WI38 (cell line): ENCODE measurements at regions not wholly inside any gene's neighbourhood (a gene's known extent, or its start where the extent isn't known, plus 50 kb on each side); places are given as distances from the start of the nearest gene placed in this dataset.

Experiments used
- H3K4me3 ChIP-seq: 2 replicates; pipeline ENCODE4 v1.5.1; 2011; ENCODE audit warnings: low read depth, mild to moderate bottlenecking, control low read depth, low read length
- TF ChIP-seq, protein P1 (sequence below): IDR thresholded peaks from 2 replicates; pipeline ENCODE4 v1.5.1; 2012; ENCODE audit warnings: low read depth, mild to moderate bottlenecking, control low read depth, low read length

DNA sequence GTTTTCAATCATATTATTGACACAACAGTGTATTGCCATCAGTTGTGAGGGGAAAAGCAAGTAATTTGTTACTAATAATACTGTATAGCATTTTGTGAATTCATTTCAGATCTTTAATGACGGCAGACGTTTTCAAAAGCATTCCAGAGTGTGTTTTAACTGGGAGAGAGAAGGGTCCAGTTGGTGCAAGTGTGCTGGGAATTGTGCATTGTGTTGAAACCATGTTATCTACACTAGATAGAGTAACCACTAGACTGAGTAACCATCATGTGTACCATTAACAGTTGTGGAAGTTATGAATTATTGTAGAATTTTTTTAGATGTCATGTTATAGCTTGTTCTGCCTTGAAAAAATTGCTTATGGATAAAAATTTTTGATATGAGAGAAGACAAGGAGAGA is 104.5 kb upstream of the VEGFC start:
- TF ChIP-seq, protein P1, sequence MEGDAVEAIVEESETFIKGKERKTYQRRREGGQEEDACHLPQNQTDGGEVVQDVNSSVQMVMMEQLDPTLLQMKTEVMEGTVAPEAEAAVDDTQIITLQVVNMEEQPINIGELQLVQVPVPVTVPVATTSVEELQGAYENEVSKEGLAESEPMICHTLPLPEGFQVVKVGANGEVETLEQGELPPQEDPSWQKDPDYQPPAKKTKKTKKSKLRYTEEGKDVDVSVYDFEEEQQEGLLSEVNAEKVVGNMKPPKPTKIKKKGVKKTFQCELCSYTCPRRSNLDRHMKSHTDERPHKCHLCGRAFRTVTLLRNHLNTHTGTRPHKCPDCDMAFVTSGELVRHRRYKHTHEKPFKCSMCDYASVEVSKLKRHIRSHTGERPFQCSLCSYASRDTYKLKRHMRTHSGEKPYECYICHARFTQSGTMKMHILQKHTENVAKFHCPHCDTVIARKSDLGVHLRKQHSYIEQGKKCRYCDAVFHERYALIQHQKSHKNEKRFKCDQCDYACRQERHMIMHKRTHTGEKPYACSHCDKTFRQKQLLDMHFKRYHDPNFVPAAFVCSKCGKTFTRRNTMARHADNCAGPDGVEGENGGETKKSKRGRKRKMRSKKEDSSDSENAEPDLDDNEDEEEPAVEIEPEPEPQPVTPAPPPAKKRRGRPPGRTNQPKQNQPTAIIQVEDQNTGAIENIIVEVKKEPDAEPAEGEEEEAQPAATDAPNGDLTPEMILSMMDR: no peak
- no peak overlapping the region for H3K4me3 ChIP-seq

DNA sequence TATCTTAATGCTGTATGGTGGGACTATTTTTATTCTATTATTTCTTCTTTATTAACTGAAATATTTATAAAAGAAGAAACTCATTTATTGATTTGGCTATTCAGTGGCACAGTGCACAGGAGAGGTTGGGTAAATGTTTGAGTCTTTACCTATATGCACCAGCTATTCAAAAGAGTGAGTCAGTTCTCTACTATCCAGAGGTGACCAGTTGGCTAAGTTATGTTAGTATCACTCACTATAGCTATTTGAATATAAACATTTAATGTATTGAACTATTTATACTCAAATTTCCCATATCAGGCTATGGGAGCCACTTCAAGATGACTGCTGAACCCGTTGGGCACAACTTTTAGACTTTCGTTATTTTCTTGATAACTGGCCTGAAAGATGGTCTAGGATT is 106.1 kb upstream of the VEGFC start:
- TF ChIP-seq, protein P1: no peak
- H3K4me3 ChIP-seq: no peak overlapping the region

DNA sequence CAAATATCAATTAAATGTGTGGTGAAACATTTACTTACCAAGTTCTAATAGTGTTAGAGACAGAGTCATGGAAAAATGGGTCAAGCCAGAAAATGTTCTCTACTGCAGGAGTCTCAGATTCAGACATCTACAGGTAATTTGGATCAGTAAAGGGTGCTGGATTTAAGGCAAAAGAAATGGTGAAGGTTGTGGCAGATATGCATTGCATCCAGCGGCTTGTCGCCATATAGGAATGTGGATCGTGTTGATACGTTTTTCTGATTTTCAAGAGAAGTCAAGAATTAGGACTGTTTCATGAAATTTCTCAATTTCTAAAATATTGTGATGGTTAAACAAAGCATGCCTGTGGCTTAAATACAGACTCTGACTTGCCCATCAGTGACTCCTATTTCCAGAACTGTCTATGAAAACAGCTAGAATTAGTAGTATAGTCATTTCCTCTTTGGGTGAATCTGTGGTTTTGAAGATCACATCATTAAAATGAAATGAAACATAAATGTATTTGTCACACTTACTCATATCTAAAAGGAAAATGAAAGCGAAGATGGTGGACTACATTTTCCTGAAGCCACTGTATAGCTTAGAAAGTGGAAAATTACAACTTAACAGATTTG is 110.1 kb upstream of the VEGFC start:
- H3K4me3 ChIP-seq: peak overlapping the region; percentile 1; the same call in 1 of the 2 replicates
- TF ChIP-seq, protein P1: no peak

DNA sequence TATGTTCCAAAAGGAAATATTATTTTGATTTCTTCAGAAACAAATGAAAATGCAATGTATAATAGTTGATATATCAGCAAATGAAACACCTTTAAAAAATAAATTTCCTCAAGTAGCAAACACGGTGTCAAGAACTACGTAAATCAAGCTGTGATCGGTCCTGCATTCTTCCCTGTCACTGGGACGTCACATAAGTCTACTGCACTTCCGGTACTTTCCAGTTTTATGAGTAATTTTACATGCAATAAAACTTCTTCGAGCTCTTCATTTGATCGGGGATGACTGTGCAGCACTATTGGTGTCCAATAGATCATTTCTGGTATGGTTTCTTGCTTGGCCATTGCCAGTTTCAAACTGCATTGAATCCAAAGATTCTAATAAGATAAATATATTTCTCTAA is 114.0 kb upstream of the VEGFC start:
- no peak overlapping the region for H3K4me3 ChIP-seq
- TF ChIP-seq, protein P1: no peak

DNA sequence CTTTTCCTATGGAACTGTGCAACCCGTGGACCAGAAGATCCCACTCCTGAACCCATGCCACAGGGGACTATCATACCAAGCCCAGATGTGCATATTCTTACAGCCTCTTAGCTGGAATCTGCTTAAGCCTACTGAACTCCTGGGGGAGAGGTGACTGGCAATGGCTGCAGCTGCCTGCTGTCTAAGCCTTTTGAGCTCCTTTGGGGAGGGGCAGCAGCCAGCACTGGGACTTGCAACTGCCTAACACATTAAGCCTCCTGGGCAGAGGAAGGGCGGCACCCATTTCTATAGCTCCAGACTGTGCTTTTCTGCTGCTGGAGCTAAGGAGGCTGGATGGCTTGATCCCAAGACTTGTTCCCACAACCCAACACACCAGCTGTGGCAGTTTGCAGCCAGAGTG is 117.9 kb upstream of the VEGFC start:
- TF ChIP-seq, protein P1: no peak
- H3K4me3 ChIP-seq: no peak overlapping the region

DNA sequence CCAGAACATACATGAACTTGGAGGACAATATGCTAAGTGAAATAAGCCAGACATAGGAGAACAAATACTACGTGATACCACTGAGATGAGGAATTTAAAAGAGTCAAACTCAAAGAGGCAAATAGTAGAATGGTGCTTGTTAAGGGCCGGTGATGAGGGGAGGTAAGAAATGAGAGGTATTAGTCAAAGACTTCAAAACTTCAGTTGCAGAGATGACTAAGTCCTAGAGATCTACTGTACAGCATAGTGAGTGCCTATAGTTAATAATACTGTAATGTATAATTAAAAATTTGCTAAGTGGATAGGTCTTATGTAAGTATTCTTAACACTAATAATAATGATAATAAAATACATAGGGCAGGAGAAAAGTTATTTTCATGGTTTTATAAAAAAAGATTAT is 126.9 kb upstream of the VEGFC start:
- no peak overlapping the region for H3K4me3 ChIP-seq
- TF ChIP-seq, protein P1: no peak

DNA sequence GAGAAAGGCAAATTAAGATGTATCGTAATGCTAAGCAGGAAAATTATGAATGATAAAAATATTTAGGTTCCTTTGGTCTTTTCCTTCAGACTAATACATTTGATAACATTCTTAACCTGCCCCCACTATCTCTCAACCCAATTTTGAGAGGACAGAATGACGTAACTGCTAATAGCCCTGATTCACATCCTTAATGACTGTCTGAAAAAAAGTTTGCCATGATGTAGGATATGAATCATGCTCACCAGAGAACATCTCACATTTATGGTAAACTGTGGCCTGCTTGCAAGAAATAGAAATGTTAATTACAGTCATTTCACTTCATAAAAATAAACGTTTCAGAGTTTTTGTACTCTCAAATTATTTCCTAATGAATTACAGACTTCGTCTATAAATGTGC is 128.0 kb upstream of the VEGFC start:
- TF ChIP-seq, protein P1: no peak
- no peak overlapping the region for H3K4me3 ChIP-seq
